ENCODE measurements at regions not wholly inside any gene's neighbourhood (a gene's known extent, or its start where the extent isn't known, plus 50 kb on each side); places are given as distances from the start of the nearest gene placed in this dataset.

GRCh38 chr6:22194188-22194921, 102.5 kb downstream of the PRL start:
- POLR2A ChIA-PET (ENCODE audit: low non-redundant PET), result no interaction called here
- TF ChIP-seq CTCF (conservative IDR thresholded peaks at IDR 0.05; ENCODE audit: low read depth), result no peak
- H3K27ac ChIP-seq, result no peak overlapping the region
- DNase-seq (ENCODE audit: low spot score), result no peak
- CTCF ChIA-PET, result no interaction called here

- no peak for TF ChIP-seq CTCF (conservative IDR thresholded peaks at IDR 0.05; ENCODE audit: low read depth)
- H3K27ac ChIP-seq, result no peak overlapping the region
- CTCF ChIA-PET, result no interaction called here
- POLR2A ChIA-PET (ENCODE audit: low non-redundant PET), result no interaction called here
- DNase-seq (ENCODE audit: low spot score), result no peak
Measured at GRCh38 chr6:22199771-22200170, 97.1 kb downstream of the PRL start.

GRCh38 chr6:22204153-22204552, 92.7 kb downstream of the PRL start:
- no peak for TF ChIP-seq CTCF (conservative IDR thresholded peaks at IDR 0.05; ENCODE audit: low read depth)
- POLR2A ChIA-PET (ENCODE audit: low non-redundant PET), result no interaction called here
- CTCF ChIA-PET, result no interaction called here
- H3K27ac ChIP-seq, result no peak overlapping the region
- no peak for DNase-seq (ENCODE audit: low spot score)

DNA sequence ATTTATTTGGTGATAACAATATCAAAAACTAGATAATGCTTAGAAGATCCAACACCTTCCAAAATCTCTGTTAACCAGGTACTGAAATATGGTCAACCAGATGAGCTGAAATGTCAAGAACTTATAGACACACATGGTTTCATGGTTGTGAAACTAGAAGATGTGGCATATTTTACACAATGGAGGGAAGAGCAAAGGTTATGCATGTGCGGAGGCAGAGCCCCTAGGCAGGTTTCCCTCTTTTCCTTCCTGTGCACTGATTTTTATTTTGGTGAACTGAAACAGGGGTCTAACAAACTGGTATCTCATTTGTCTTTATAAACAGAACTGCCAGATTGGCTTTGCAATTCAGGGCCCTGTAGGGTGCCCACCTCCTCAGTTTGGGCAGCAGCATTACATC, 91.6 kb downstream of the PRL start:
- no peak for TF ChIP-seq CTCF (conservative IDR thresholded peaks at IDR 0.05; ENCODE audit: low read depth)
- H3K27ac ChIP-seq, result no peak overlapping the region
- POLR2A ChIA-PET (ENCODE audit: low non-redundant PET), result no interaction called here
- CTCF ChIA-PET, result no interaction called here
- no peak for DNase-seq (ENCODE audit: low spot score)

GRCh38 chr6:22206106-22206505, 90.7 kb downstream of the PRL start:
- no peak for TF ChIP-seq CTCF (conservative IDR thresholded peaks at IDR 0.05; ENCODE audit: low read depth)
- no peak overlapping the region for H3K27ac ChIP-seq
- ChIA-PET POLR2A (ENCODE audit: low non-redundant PET) (no interaction called here), CTCF (no interaction called here)
- DNase-seq (ENCODE audit: low spot score), result no peak

DNA sequence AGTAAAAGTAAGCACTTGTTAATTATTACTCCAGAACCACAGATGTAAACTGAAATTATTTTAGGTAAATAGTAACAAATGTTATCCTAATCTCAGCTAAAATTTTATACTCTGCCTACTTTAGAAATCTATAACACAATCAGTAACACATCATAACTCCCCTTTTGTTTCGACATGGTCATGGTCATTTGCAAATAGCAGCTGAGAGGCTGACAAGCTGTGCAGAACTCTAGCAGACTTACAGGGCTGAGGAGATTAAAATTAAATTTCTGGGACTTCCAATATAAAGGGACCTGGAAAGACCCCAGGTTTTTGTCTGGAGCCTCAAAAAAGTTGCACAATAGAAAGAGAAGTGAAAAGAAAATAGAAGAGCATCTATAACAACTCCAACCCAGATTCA, 88.8 kb downstream of the PRL start:
- no peak for DNase-seq (ENCODE audit: low spot score)
- POLR2A ChIA-PET (ENCODE audit: low non-redundant PET), result no interaction called here
- no peak for TF ChIP-seq CTCF (conservative IDR thresholded peaks at IDR 0.05; ENCODE audit: low read depth)
- CTCF ChIA-PET, result no interaction called here
- no peak overlapping the region for H3K27ac ChIP-seq

All from RWPE1 (cell line).